Testis (tissue), 2 donors: ENCODE measurements at regions not wholly inside any gene's neighbourhood (a gene's known extent, or its start where the extent isn't known, plus 50 kb on each side); places are given as distances from the start of the nearest gene placed in this dataset.

Experiments
- DNase-seq: peaks from one replicate; pipeline ENCODE4 v3.0.0-alpha.2; 2019
- H3K27ac ChIP-seq, 2 donors: fragments of 200-600 bp; sonication (generic); one replicate each; pipeline ENCODE4 v1.5.1; 2019
- H3K27me3 ChIP-seq: fragments of 200-600 bp; sonication (generic); one replicate; pipeline ENCODE4 v1.5.1; 2019
- H3K36me3 ChIP-seq: fragments of 200-600 bp; sonication (generic); one replicate; pipeline ENCODE4 v1.5.1; 2017; ENCODE audit warnings: low read depth; ENCODE audit errors: missing control alignments
- H3K4me1 ChIP-seq: fragments of 200-600 bp; sonication (generic); one replicate; pipeline ENCODE4 v1.5.1; 2019
- H3K4me3 ChIP-seq, 2 donors: fragments of 200-600 bp; sonication (generic); one replicate each; pipeline ENCODE4 v1.5.1; 2017 to 2019
- H3K9me3 ChIP-seq: fragments of 200-600 bp; sonication (generic); one replicate; pipeline ENCODE4 v1.5.1; 2017
- POLR2A ChIP-seq: fragments of 450-650 bp; IDR thresholded peaks from one replicate; pipeline ENCODE4 v1.6.1; 2017; ENCODE audit warnings: antibody characterized with exemption, mild to moderate bottlenecking, moderate library complexity
- WGBS, 2 donors: methylation state at CpG; one replicate each; pipeline ENCODE4 v1.1.5; 2018; 5-methylcytosine and 5-hydroxymethylcytosine counted together
- intact Hi-C: fragments of 100-400 bp; cut with DNase I; formaldehyde crosslinking; loops from one replicate; pipeline ENCODE4 v1.15.1; 2023; ENCODE audit warnings: low total_unique reads
- TF ChIP-seq, protein P1 (sequence below), 3 experiments: fragments of 450-650 bp in 2 of 3; fragments of 200-600 bp in 1 of 3; sonication (generic) in 1 of 3; IDR thresholded peaks; one replicate each; pipeline ENCODE4 v1.5.1; 2016 to 2019; ENCODE audit warnings: antibody characterized with exemption in 3 of 3, mild to moderate bottlenecking in 2 of 3, moderate library complexity in 1 of 3

- Histone ChIP-seq H3K4me1 (peaks cover 23% of the 10 kb centered on the region), H3K27me3 (no peaks in the 10 kb centered on the region), H3K27ac (peak overlapping the region; percentile 23 to 73), H3K36me3 (no peaks in the 10 kb centered on the region), H3K9me3 (no peaks in the 10 kb centered on the region), H3K4me3 (no peak overlapping the region)
- no peak for TF ChIP-seq POLR2A
- TF ChIP-seq, protein P1, sequence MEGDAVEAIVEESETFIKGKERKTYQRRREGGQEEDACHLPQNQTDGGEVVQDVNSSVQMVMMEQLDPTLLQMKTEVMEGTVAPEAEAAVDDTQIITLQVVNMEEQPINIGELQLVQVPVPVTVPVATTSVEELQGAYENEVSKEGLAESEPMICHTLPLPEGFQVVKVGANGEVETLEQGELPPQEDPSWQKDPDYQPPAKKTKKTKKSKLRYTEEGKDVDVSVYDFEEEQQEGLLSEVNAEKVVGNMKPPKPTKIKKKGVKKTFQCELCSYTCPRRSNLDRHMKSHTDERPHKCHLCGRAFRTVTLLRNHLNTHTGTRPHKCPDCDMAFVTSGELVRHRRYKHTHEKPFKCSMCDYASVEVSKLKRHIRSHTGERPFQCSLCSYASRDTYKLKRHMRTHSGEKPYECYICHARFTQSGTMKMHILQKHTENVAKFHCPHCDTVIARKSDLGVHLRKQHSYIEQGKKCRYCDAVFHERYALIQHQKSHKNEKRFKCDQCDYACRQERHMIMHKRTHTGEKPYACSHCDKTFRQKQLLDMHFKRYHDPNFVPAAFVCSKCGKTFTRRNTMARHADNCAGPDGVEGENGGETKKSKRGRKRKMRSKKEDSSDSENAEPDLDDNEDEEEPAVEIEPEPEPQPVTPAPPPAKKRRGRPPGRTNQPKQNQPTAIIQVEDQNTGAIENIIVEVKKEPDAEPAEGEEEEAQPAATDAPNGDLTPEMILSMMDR (IDR thresholded peaks at IDR 0.05), result no peak
- intact Hi-C loops, result no loop called here
- DNase-seq, result no peak
These were observed 645.6 kb downstream of the RNF144B start for GRCh38 chr6:19032591-19033295.

DNA sequence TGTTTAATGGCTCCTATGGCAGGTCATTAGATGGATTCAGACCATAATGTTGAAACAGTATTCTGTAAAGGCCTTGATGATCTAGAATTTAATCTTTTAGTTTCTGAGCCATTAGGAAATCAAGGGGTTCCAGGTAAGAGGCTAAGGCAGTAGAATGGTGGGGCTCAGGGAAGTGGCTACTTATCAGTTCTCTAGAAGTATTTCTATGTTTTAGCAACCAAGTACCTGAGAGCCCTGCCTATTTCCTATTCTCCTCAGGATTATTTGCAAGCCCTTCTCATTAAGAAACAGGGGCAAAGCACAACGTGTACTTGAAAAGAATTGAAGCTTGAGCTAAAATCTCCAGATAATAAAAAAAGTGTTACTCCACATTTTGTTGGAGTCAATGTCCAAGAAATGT lies 646.5 kb downstream of the RNF144B start:
- H3K9me3 ChIP-seq, result no peaks in the 10 kb centered on the region
- H3K27ac ChIP-seq, result peak overlapping the region; percentile 23 to 73
- WGBS, 2 donors, result 38 to 45% methylated on average over 1 of the region's 1 CpG
- no peak for DNase-seq
- peaks cover 23% of the 10 kb centered on the region for H3K4me1 ChIP-seq
- TF ChIP-seq POLR2A, result no peak
- TF ChIP-seq, protein P1 (IDR thresholded peaks at IDR 0.05), result no peak
- H3K27me3 ChIP-seq, result no peaks in the 10 kb centered on the region
- no peaks in the 10 kb centered on the region for H3K36me3 ChIP-seq
- H3K4me3 ChIP-seq, result no peak overlapping the region
- intact Hi-C loops, result no loop called here

DNA sequence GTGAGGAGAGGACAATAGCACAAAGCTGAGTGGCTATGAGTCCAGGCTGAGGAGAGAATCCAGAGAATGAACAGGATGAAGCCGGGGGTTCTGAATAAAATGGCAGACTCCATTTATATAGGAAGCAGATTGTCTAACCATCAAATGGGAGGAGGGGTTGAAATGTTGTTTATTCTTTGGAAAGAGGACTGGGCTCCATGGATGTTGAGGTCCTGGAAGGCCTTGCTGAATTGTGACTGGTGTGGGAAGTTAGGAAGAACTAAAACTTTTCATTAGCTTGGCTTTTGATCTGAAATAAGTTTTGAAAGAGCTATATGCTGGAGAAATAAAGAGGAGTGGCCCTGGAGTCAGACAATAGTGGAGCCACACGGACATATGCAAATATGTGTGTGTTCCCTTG lies 647.8 kb downstream of the RNF144B start:
- WGBS, 2 donors, result 67 to 68% methylated on average over 2 of the region's 2 CpGs

GRCh38 chr6:19035461-19036195 lies 648.5 kb downstream of the RNF144B start:
- Histone ChIP-seq H3K36me3 (no peaks in the 10 kb centered on the region), H3K9me3 (no peaks in the 10 kb centered on the region), H3K27ac (peak overlapping the region; percentile 6 to 57), H3K4me3 (no peak overlapping the region), H3K27me3 (no peaks in the 10 kb centered on the region), H3K4me1 (peaks cover 23% of the 10 kb centered on the region)
- 48 to 49% methylated on average over 7 of the region's 7 CpGs for WGBS, 2 donors
- intact Hi-C loops, result no loop called here
- TF ChIP-seq, protein P1 (IDR thresholded peaks at IDR 0.05), result no peak
- no peak for TF ChIP-seq POLR2A
- peak; percentile 28 for DNase-seq

More for the DNA sequence above, 647.8 kb downstream of the RNF144B start:
- H3K4me3 ChIP-seq, result no peak overlapping the region
- H3K4me1 ChIP-seq, result peaks cover 23% of the 10 kb centered on the region
- no peaks in the 10 kb centered on the region for H3K9me3 ChIP-seq
- intact Hi-C loops, result no loop called here
- no peak for DNase-seq
- peak overlapping the region; percentile 6 to 57 for H3K27ac ChIP-seq
- no peak for TF ChIP-seq POLR2A
- TF ChIP-seq, protein P1 (IDR thresholded peaks at IDR 0.05), result no peak
- H3K36me3 ChIP-seq, result no peaks in the 10 kb centered on the region
- no peaks in the 10 kb centered on the region for H3K27me3 ChIP-seq
